ENCODE measurements at regions not wholly inside any gene's neighbourhood (a gene's known extent, or its start where the extent isn't known, plus 50 kb on each side); places are given as distances from the start of the nearest gene placed in this dataset.

- no peak for DNase-seq (ENCODE audit: low read depth)
Measured at GRCh38 chr9:14560194-14560593, 133.0 kb downstream of the ZDHHC21 start.

GRCh38 chr9:14554886-14555285 lies 138.3 kb downstream of the ZDHHC21 start:
- DNase-seq (ENCODE audit: low read depth): no peak

- DNase-seq (ENCODE audit: low read depth): no peak
Measured at GRCh38 chr9:14547245-14548060, 145.8 kb downstream of the ZDHHC21 start.

- no peak for DNase-seq (ENCODE audit: low read depth)
Measured at GRCh38 chr9:14546693-14547092, 146.5 kb downstream of the ZDHHC21 start.

- no peak for DNase-seq (ENCODE audit: low read depth)
Measured at GRCh38 chr9:14542071-14542470, 151.2 kb downstream of the ZDHHC21 start.

- no peak for DNase-seq (ENCODE audit: low read depth)
Measured at GRCh38 chr9:14538526-14538925, 154.7 kb downstream of the ZDHHC21 start.

GRCh38 chr9:14535161-14535955 lies 157.9 kb downstream of the ZDHHC21 start:
- no peak for DNase-seq (ENCODE audit: low read depth)

GRCh38 chr9:14533867-14534640 lies 159.2 kb downstream of the ZDHHC21 start:
- no peak for DNase-seq (ENCODE audit: low read depth)

GRCh38 chr9:14532456-14533115 lies 160.6 kb downstream of the ZDHHC21 start:
- no peak for DNase-seq (ENCODE audit: low read depth)

GRCh38 chr9:14531341-14532269 lies 161.6 kb downstream of the ZDHHC21 start:
- no peak for DNase-seq (ENCODE audit: low read depth)

GRCh38 chr9:14530841-14531240 lies 162.4 kb downstream of the ZDHHC21 start:
- no peak for DNase-seq (ENCODE audit: low read depth)

GRCh38 chr9:14530366-14530765 lies 162.9 kb downstream of the ZDHHC21 start:
- no peak for DNase-seq (ENCODE audit: low read depth)

- no peak for DNase-seq (ENCODE audit: low read depth)
Measured at GRCh38 chr9:14529629-14530028, 163.6 kb downstream of the ZDHHC21 start.

- DNase-seq (ENCODE audit: low read depth): no peak
Measured at GRCh38 chr9:14529054-14529453, 164.2 kb downstream of the ZDHHC21 start.

GRCh38 chr9:14526504-14526903 lies 166.7 kb downstream of the ZDHHC21 start:
- no peak for DNase-seq (ENCODE audit: low read depth)

- no peak for DNase-seq (ENCODE audit: low read depth)
Measured at GRCh38 chr9:14525856-14526255, 167.4 kb downstream of the ZDHHC21 start.

- DNase-seq (ENCODE audit: low read depth): no peak
Measured at GRCh38 chr9:14524873-14525515, 168.2 kb downstream of the ZDHHC21 start.

GRCh38 chr9:14523545-14523944 lies 169.7 kb downstream of the ZDHHC21 start:
- DNase-seq (ENCODE audit: low read depth): no peak

GRCh38 chr9:14522627-14523379 lies 170.4 kb downstream of the ZDHHC21 start:
- DNase-seq (ENCODE audit: low read depth): no peak

- no peak for DNase-seq (ENCODE audit: low read depth)
Measured at GRCh38 chr9:14520341-14520740, 172.9 kb downstream of the ZDHHC21 start.
